Lung microvascular endothelial cell (primary cell): ENCODE measurements at regions not wholly inside any gene's neighbourhood (a gene's known extent, or its start where the extent isn't known, plus 50 kb on each side); places are given as distances from the start of the nearest gene placed in this dataset.

ENCODE experiments used
- DNase-seq, 2 donors: peaks; one replicate each; pipeline versions ENCODE4 v3.0.0 to v3.0.0-alpha.2; 2010; ENCODE audit warnings: low read depth in 2 of 2

DNA sequence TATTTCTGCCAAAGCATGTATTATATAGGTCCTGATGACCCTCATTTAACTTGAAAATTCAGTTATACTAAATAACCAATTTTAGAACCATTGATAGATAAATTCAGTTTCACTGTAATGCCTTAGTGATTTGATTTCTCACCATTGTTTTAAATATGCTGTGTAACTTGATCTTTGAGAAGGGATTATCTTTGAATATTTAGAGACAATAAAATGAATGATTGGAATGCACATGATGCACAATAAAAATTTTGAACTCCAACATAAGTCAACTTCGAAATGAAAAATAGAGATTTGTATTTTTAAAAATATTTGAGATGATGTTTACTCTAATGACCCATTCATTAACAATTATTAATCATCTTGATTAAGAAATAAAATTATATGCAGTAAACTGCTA is 654.5 kb downstream of the OLFM4 start:
- no peak for DNase-seq

DNA sequence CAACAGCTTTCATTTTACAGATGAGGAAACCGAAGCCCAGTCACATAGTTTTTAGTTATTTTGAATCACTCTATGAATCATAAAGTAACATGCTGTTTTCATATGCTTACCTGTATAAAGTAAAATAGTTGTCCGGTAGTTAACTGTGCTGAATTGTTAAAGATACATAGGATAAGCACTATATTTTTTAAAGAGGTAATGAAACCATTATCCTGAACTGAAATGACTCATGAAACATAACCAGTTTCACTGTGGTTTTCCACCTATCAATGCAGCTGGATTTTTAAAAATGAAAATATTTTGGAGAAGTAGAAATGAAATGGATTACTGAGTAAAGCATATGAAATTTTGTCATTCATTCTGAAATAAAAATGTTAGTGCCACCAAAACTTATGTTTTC is 655.0 kb downstream of the OLFM4 start:
- no peak for DNase-seq

DNA sequence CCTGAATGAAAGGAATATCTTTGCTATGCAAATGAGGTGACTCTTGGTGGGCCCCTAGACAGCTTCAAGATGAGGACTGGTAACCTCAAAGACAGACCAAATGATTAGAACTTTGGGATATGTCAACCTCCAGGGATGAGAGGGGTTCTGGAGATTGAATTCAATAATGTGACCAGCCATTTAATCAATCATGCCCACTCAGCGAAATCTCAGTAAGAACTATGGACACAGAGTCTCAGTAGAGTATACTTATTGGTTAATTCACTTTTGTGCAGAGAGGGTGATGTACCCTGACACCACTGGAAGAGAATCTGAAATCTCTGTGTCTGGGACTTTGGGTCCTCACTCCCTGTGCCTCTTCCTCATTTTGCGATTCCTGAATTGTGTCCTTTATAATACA is 662.8 kb downstream of the OLFM4 start:
- DNase-seq = no peak

DNA sequence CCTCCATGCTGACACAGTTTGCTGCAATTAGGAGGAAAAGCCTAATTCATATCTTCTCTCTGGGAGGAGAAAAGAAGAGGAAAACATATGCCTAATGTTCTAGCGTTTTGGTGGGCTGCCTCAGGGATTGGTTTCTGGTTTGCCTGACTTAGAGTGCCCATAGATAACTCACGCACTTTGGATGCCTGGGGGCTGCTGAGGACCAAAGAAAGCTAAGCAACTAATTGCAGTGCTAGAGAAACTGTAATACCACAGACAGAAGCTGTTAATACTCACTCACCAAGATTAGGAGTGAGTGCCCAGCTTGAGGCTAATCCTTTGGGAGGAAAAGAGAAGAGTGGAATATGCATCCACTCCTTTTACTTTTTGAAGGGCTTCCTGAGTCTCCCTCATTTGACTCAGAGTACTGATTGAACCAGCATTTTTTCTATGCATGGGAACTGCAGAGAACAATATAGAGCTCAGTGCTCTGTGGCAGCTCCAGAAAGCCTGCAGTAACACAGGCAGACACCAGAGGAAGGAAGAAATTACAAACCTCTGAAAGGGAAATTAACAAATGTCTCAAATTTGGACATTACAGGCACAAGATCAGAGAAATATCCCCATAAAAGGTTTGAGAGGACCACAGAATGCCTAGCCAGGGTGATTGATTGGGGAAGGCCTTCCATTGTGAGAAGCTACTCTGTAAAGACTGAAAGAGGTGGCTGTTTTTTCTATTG is 666.4 kb downstream of the OLFM4 start:
- no peak for DNase-seq

DNA sequence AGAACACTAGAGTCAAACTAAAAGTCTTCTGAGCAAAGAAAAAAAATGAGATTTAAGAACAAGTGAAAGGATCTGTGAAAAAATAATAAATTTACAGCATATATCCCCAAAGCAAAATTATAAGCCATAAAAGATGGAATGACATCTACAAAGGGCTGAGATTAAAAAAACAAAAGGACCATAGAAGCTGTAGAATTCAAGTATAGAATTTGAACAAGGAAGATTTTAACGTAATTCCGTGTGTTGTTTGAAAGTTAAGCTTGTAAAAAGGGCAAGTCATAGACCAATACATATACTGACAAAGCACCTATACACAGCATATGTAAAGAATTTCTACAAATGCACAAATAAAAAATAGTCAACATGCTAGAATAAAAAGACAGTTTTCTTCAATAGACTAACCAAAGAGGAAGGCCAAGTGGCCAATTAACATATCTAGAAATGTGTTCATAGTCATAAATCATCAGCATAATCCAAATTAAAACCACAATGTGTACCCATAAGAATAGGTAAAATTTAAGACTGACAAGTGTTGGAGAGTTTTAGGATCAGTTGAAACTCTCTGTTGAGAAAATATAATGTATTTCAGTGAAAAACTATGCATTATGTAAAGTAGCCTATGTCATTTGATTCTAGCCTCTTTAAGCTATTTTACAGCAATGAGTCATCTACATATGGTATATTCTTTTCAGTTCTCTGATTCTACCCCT is 674.9 kb downstream of the OLFM4 start:
- DNase-seq = no peak

DNA sequence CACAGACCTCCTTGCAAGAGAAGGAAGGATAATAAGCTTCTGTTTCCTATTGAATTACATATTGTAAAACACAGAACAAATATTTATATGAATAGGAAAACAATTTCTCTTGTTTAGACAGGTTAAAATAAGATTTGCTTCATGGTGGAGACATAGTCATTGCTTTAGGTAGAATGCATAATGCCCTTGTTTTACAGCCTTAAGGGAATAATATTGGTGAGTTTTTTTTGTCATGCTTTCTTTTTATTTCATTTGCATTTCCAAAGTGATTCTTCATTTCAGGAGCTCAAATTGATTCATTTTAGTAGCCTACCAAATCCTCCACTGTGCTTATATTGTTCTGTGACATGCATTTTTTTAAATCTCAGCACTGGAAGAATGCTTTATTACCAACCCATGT is 690.7 kb downstream of the OLFM4 start:
- no peak for DNase-seq

DNA sequence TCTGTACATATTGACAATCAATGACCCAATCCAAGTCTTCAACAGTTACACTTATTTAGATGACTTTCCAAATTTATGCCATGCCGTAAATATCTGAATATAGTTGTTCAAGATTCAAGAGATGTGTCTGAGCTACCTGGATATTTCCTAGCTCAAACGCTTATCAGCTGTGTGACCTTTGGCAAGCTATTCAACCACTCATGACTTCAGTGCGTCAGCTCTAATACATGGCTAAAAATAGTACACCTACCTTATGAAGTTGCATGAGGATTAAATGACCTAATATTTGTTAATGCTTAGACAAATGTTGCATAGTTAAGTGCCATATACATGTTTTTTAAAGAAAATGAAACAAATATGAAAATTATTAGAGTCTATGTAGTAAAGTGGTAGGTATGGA is 704.1 kb downstream of the OLFM4 start:
- DNase-seq = no peak

DNA sequence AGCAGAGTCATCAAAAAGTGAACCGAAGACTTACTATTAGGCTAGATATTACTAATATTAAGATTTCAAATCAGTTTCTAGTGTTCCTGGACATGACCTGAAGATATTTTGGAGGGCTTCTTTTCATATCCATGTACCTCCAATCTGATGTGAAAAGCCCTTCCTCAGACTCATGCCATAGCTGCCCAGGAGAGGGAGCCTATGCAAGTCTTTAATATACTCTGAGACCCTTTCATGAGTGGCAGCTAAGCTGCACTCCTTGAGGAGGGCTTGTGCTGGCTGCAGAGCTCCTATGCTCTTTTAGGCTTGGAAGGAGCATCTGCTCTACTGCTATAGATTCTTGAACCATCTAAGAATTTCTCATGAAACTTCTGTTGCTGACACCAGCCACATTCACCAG is 715.3 kb downstream of the OLFM4 start:
- no peak for DNase-seq

DNA sequence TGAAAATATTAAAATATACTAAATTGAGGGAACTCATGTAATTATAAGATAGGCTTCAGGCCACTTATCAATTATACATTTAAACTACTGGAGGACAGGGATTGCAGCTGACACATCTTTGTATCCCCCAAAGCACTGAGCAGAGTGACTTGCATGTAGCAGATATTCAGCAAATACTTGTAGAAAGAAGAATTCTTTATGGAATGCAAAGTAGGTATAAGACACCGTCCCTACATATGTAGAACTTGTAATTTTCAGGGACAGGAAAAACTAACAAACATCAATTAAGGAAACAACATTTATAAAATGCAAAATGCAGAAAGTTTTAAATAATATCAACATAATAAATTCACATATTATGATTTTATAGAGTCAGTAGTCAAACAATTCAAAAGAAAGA is 719.2 kb downstream of the OLFM4 start:
- no peak for DNase-seq

DNA sequence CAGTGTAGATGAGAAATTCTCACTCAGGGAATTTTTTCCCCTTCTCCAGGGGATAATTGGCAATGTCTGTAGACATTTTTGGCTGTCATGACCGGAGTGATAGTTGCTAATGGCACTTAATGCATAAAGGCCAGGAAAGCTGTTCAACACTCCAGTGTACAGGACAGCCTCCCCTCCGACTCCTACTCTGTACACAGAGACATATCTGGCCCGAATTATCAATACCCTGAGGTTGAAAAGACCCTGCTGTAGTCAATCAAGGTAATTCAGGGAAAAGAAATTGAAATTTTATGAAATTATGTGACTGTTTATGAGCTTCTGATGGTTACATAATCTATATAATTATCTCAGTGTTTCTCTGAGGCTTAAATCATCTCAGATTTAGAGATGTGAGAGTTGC is 720.7 kb downstream of the OLFM4 start:
- DNase-seq = no peak

DNA sequence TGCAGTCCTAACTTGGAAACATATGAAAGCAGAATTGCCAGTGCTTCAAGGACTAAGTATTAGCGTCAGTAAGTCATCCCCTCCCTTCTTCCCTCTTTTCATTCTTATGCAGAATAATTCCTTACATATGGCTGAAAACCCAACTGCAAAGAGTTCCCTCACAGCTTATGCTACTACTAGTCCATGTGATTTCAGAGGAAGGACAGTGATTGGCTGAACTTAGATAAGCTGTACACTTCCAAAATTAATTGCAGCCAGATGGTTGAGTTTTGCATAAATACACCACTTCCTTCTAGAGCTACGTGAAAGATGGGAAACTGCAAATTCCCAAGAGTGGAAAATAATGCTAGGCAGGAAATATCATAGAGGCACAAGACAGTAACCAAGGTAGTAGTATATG is 730.4 kb downstream of the OLFM4 start:
- DNase-seq = no peak

DNA sequence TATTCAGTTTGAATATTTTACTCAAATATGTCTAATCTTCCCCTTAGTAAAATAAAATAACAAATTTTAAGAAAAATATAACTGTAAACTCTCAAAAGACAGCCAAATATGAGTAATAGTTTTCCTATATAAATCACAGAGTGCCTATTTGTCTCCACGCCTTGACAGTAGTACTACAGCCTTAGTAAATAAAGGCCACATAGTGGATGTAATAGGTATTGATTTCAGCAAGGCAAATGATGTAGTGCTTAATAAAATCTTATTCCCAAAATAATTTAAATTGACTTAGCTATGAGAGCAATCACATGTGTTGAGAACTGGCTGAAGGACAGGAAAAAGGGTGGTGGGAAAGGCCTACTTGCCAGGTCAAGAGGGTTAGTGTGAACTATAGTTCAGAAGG is 747.2 kb downstream of the OLFM4 start:
- no peak for DNase-seq

DNA sequence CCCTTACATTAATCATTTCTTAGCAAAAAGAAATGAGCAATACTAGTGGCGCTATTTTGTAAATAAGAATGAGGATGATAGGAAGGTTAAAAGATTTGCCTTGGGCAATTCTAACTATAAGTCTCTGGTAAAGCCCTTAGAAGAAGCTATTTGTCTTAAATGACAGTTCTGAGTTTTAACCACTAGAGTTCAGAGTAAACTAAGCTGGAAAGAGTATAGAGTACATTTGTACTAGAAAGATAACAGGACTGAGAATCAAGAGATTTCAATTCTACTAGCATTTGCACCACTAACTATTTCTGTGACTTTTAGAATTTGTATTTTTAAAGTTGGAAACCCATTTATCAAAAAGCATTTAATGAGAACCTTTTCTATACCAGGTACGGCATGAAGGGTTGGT is 750.3 kb downstream of the OLFM4 start:
- no peak for DNase-seq

DNA sequence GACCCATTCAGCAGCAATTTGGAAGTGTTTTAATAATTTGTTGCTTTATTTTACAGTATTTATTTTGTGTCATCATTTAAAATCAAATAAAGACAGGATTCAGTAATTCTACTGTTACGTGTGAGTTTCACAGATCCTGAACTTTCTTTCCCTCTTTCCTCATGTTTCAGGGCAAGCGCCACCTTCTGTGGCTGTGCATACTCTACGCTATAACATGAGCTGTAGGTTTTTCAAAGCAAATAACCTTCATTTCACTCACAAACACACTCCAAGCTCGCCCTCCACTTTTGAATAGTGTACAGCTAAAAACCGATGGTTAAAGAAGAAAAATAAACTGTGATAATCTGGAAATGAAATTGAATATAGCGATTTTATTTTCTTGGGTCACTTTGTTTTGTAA is 753.3 kb downstream of the OLFM4 start:
- DNase-seq = no peak

DNA sequence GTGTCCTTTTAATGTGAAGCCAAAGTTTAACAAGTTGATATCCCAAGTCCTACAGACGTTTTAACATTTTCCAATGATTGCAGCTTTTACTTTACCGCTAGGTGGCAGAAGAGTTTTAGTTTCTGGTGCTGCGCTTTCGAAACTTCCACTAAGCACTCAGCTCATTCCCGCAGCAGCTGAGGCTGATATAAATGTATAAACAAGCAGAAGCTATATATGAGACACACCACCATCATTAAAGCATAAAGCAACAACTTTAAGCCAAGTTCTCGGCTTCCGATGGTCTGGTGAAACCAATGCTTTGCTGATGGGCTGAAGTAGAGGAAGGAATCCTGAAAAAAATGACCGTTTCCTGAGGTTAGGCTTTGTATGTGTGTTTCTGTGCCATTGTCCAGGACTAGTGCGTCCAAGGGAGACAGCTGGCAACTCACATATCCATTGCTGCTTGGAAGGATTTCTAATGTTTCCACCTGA is 753.9 kb downstream of the OLFM4 start:
- DNase-seq = peak; percentile 42 to 46

DNA sequence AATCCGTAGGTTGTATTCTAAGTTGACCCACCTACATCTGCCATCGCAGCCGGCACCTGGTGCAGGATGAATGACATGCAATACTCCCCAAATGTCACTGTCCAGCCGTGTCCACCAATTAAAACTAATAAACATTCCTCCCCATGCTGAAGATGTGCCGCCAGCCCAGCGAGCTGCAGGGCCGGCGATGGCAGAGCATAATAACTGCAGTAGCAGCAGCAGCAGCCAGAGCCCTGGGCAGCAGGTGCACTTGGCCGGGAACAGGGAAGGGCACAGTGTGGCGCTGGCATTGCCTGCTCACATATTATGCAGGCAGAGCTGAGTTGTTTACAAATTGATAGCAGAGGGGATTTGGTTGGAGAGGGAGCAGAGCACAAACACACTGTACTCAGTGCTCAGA is 754.9 kb downstream of the OLFM4 start:
- DNase-seq = no peak

DNA sequence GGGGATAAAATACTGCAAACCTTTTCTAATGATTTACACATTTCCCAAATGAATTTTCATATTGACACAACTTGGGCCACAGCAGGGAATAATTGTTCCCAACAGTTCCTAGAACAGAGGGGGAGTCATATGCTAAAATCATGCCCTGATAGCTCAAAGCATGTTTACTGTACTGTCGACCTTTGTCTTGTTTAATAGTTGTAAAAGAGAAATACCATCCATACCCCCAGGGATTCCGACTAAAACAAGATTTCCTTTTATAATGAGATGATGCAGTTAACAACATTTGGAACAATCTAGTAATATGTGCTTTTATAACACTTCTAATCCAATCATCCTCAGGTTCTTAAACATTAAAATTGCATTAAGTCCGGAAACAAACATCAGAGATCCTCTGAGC is 759.7 kb downstream of the OLFM4 start:
- no peak for DNase-seq

DNA sequence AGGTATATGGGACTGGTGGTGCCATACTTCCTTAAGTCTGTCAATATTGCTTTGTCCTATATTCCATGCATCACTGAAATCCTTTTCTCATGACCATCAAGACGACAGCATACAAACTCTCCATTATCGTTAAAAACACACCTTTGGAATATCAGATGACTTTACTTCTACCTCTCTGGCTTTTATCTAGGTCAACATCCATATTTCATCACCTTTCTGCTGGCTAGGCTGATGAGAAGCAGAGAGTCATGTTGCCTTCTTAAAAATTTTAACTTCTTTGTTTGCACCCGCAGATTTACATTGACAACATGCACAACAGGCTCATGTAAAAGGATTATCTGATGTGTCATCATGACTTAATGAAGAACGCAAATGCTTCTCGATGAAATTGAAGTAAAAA is 771.4 kb downstream of the OLFM4 start:
- no peak for DNase-seq

DNA sequence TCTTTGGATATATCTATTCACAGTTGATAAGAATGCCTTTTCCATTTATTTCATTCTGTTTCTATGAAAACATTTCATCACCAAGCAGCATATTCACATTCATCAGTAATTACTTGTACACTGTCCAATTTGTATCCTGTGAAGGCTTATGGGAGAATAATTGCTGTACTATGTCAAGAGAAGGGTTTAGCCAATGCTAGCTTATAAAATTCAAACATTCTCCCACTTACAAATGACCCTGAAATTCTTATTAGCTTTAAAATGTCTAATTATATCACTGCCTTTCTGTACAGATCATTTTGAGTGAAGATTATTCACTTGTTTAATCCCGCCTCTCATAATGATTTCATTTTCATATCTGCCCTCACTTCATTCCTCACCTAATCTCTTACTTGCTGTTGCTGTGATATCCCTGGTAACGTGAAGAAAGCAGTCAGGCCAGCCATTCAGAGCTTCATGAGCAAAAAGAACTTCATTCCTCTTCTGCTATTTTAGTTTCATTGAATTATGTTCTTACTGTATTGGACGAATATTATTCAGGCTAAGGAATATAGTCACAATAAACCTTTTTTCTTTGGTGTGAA is 778.7 kb downstream of the OLFM4 start:
- DNase-seq = no peak

DNA sequence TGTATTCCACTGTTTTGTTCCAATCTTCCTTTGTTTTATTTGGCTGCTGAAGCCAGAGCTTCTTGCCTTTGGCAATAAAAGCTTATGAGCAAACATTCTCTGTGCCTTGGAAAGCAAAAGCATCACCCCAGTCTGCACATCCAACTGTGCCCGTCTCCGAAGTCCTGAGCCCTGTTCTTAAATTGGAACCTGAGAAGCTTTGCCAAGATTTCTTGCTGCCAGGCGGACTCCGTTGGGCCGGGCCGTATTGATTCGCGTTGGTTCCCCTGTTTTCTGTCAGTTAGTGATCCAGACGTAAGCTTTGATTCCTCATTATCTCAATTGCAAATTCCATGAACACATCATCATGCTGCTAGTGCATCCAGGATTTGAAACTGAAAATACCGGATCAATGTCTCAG is 793.0 kb downstream of the OLFM4 start:
- DNase-seq = no peak

DNA sequence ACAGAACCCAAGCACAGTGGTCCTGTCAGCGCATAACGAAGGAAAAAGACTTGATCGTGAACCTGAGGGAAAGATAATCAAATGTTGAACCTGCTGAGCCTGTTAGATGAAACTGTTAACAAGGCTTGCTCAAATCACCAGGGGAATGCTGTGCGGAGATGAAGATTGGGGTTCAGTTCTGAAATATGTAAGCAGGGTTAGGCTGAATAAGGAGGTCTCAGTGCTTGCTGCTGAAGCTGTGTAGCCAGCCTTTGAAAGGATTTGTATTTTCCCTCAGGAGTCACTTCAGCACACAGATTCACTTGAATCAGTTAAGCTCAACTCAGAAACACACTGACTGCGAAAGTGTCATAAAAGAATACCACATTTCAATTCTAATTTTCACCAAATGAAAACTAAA is 793.5 kb downstream of the OLFM4 start:
- no peak for DNase-seq

DNA sequence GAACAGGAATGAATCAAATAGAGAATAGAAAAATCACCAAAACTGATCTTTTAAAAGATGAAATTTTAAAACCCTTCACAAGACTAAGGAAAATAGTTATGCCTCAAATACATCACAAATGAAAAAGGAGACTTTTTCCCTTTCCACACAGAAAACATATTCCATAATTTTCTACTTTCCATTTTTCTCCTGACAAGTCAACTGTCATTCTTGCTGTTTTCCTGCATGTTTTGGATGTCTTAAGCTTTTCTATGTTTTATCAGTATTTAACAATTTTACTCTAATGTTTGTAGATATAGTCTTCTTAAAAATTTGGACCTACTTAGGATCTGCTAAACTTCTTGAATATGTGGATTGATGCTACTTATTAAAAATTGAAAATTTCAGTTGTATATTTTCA is 810.8 kb downstream of the OLFM4 start:
- DNase-seq = no peak
